Epidermal melanocyte (primary cell): ENCODE measurements at regions not wholly inside any gene's neighbourhood (a gene's known extent, or its start where the extent isn't known, plus 50 kb on each side); places are given as distances from the start of the nearest gene placed in this dataset.
"Not testable (repeated sequence)": the region's sequence is repeated elsewhere in the genome, so short reads cannot be mapped to it uniquely, and the experiment has no call there.

Source experiments
- DNase-seq: peaks from one replicate; pipeline ENCODE4 v3.0.0; 2011; ENCODE audit warnings: low spot score; ENCODE audit not compliant: insufficient read length

- no peak for DNase-seq
These were observed 487.7 kb upstream of the API5 start for GRCh38 chr11:42824067-42824466.

- DNase-seq, result no peak
These were observed 486.2 kb upstream of the API5 start for GRCh38 chr11:42825598-42825997.

DNA sequence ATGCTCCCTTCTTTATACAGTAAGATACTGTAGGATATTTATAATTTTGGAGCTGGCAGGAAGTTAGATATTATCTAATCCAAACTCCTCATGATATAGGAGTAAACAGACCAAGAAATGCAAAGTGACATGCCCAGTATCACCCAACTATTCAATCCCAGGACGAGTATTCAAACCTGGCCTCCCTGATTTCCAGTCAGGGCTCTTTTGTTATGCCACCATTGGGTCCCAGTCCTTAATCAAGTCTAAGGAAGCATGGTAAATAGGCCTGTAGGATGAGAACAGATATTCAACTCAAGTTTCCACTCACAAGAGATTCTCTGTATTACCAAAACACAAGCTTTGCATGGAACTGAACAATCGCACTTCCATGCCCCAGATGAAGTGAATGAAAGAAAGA is 484.0 kb upstream of the API5 start:
- no peak for DNase-seq

GRCh38 chr11:42837994-42838393 is 473.8 kb upstream of the API5 start:
- no peak for DNase-seq

DNA sequence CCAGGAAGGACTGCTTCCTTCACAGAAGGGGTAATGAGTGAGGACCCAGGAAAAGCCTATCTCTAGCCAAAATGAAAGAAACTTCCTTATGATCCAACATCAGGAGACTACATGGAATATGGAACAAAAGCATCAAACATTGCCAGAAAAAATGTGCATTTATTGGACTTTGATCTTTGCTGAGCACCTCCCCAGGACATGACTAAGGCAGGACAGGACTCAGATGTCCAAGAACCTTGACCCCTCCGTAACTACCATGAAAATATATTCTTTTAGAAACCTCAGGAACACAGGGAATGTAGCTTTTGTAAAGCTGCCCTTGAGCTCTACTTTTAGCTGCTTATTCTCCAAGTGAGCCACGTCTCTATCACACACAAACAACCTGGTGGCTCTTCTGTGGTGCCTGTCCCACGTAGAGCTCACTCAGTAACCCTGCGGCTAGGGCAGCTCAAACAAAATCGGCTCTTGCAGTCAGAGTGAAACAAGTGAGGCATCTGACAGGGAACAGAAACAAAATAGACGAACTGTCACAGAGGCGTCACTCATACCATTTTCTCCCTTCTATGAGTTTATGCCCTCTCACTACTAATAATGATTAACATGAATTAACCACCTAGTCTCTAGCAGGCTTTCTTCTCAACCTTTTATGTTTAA is 471.5 kb upstream of the API5 start:
- DNase-seq, result no peak

DNA sequence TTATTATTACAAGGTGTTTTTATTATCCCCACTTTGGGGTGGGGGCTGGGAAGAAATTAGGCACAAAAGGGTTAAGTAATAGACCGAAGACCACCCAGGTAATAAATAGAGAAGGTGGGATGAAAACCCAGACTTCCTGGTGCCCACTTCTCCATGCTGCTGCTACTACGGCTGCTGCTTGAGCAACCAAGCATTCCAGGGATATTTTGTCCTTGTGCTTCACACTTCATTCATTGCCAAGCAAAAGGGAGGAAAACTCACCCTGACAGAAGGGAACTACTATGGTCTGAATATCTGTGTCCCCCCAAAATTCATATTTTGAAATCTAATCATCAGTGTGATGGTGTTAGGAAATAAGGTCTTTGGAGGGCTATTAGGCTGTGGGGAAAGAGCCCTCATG is 470.9 kb upstream of the API5 start:
- no peak for DNase-seq

GRCh38 chr11:42841556-42841955 is 470.2 kb upstream of the API5 start:
- DNase-seq, result no peak

DNA sequence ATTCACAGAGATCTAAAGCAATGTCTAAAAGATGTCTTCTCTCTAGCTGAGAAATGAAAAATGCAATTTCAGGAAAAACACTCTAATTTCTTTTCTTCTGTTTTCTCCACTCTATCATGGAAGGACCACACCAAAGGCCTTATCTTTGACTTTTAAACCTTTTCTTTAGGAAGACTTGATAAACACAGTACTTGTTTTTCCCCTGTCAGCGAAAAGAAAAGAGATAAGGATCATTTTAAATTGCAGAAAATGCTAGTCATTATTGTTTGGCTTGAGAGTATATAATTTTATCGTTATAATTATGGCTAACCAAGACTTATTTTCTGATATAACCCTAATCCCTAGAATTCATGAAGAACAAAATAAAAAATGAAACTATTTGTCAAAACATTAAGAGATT is 462.4 kb upstream of the API5 start:
- DNase-seq, result no peak

- no peak for DNase-seq
These were observed 454.5 kb upstream of the API5 start for GRCh38 chr11:42857344-42857743.

- DNase-seq, result no peak
These were observed 441.3 kb upstream of the API5 start for GRCh38 chr11:42870480-42870879.

- DNase-seq, result not testable (repeated sequence)
These were observed 437.9 kb upstream of the API5 start for GRCh38 chr11:42873800-42874405.

DNA sequence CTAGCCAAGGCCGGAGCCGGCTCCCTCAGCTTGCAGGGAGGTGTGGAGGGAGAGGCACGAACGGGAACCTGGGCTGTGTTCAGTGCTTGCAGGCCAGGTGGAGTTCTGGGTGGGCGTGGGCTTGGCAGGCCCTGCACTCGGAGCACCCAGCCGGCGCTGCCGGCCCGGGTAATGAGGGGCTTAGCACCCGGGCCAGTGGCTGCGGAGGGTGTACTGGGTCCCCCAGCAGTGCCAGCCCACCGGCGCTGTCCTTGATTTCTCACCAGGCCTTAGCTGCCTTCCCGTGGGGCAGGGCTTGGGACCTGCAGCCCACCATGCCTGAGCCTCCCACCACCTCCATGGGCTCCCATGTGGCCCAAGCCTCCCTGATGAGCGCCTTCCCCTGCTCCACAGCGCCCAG is 430.5 kb upstream of the API5 start:
- DNase-seq, result not testable (repeated sequence)

GRCh38 chr11:42890773-42891172 is 421.0 kb upstream of the API5 start:
- no peak for DNase-seq

DNA sequence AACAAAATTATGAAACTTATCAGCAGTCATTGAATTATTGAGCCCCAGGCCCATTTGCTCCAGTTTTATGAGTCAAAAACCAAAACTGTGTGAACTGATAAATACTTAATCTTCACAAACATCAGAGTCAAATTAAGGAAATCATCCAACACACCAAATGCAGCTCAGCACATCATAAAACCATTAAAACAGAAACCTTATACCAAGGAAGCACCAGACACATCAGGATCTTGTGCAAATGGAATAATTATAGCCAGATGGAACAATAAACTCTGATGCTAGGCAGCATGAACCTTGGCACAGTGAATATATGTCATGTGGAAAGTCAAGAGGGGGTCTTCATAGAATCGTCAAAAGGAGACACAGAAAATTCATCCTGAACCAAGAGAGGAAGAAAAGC is 410.7 kb upstream of the API5 start:
- no peak for DNase-seq

DNA sequence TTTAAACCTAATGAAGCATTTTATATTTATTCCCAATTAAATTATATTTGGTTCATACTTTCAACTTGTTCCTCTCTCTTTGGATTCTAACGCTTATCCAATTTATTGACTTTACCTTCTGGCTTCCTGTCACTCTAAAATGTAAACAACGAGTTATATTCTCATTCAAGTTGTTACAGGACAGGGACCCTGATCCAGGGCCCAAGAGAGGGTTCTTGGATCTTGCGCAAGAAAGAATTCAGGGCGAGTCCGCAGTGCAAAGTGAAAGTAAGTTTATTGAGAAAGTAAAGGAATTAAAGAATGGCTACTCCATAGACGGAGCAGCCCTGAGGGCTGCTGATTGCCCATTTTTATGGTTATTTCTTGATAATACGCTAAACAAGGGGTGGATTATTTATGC is 405.6 kb upstream of the API5 start:
- DNase-seq, result no peak

DNA sequence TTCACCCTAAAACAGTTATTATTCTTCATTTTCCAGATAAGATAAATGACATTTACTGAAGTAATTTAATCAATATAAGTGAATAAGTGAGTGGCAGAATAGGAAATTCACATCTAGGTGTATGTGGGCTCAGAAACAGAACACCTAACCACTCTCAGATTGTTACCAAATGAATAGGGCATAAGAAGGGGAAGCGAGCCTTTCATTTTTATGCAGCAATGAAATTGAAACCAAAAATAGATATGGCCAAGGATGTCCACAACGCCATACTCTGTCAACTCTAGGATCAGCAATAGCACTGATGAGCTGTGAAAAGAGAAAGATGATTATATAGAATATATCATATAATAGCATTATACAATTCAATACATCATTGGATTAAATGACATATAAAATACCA is 398.1 kb upstream of the API5 start:
- no peak for DNase-seq

- DNase-seq, result no peak
These were observed 388.1 kb upstream of the API5 start for GRCh38 chr11:42923651-42924050.

GRCh38 chr11:42925916-42926315 is 385.9 kb upstream of the API5 start:
- no peak for DNase-seq

DNA sequence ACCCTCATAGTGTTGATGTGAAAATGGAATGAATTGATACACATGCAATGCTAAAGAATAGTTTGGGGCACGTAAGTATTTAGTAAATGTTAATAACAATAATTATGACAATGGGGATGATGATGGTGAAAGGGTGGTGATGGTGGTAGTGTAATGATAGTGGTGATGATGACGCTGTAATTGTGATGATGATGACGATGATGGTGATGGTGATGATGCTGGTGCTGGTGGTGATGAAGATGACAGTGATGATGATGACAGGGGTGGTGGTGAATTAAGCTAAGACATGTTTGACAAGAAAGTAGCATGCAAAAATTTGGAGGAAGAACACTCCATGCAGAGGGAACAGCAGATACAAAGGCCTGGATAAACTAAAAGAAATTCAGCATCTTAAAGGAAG is 364.4 kb upstream of the API5 start:
- DNase-seq, result no peak

GRCh38 chr11:42949738-42950376 is 361.9 kb upstream of the API5 start:
- not testable (repeated sequence) for DNase-seq

DNA sequence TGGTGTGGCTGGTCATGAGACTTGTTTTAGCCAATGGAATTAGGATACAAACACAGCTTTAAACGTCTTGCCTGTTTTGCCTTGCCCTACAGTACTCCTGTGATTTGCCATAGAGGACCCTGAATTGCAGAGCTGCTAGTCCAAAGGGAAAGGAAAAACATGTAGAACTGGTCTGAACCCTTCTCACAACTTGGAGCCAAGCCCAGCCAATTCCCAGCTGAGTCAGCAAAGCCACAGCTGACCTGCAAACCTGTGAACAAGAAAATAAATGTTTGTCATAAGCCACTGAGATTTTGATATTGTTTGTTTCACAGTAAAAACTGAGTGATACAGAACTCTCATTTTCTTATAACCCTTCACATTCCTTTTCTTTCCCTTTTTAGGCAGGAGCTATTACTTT is 360.5 kb upstream of the API5 start:
- DNase-seq, result no peak

GRCh38 chr11:42957831-42958230 is 354.0 kb upstream of the API5 start:
- DNase-seq, result no peak

DNA sequence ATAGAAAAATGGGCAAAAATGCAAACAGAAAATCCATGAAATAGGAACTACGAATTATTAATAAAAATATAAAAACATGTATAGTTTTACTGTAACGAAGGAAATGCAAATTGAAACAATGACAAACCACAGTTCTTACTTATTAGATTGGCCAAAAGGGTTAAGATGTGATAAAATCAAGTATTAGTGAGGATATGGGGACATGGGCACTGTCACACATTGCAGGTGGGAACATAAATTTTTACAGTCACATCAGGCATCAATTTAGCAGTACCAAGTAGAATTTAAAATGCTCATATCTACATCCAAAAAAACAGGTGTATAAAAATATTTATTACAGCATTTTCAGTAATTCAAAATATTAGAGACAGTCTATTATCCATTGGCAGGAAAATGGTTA is 353.2 kb upstream of the API5 start:
- DNase-seq, result no peak
